Calu3 (cell line): ENCODE measurements at regions not wholly inside any gene's neighbourhood (a gene's known extent, or its start where the extent isn't known, plus 50 kb on each side); places are given as distances from the start of the nearest gene placed in this dataset.

Experiments
- BruUV-seq: library from RNA; stranded (reverse); fragments of 400-500 nt; replicated peaks from 2 replicates; lab custom pipeline; 2021; lab: Mats Ljungman, UMichigan
- CTCF ChIA-PET: fragments of 300-600 bp; sonication (Branson Sonifier 250); formaldehyde crosslinking; loops from one replicate; lab custom pipeline; 2022; ENCODE audit warnings: antibody characterized with exemption; lab: Charles Lee
- DNase-seq: peaks from one replicate; pipeline ENCODE4 v3.0.0; 2022
- H3K27ac Mint-ChIP-seq: one replicate; pipeline ENCODE4 v1.8.0; 2022; ENCODE audit warnings: mixed read lengths; ENCODE audit not compliant: unreplicated experiment
- H3K27me3 Mint-ChIP-seq: one replicate; pipeline ENCODE4 v1.8.0; 2022; ENCODE audit warnings: mixed read lengths; ENCODE audit not compliant: unreplicated experiment
- H3K36me3 Mint-ChIP-seq: one replicate; pipeline ENCODE4 v1.8.0; 2022; ENCODE audit warnings: mild to moderate bottlenecking, moderate library complexity, mixed read lengths; ENCODE audit not compliant: insufficient read depth, unreplicated experiment
- H3K4me1 Mint-ChIP-seq: one replicate; pipeline ENCODE4 v1.8.0; 2022; ENCODE audit warnings: mild to moderate bottlenecking, low read depth, mixed read lengths; ENCODE audit not compliant: unreplicated experiment
- H3K4me3 Mint-ChIP-seq: one replicate; pipeline ENCODE4 v1.8.0; 2022; ENCODE audit warnings: mild to moderate bottlenecking, low read depth, moderate library complexity, mixed read lengths; ENCODE audit not compliant: unreplicated experiment
- H3K9me3 Mint-ChIP-seq: one replicate; pipeline ENCODE4 v1.8.0; 2022; ENCODE audit warnings: low read depth, mixed read lengths; ENCODE audit not compliant: unreplicated experiment
- intact Hi-C: fragments of 100-400 bp; cut with micrococcal nuclease; formaldehyde crosslinking; loops from one replicate; pipeline ENCODE4 v1.10.0; 2022; ENCODE audit not compliant: unreplicated experiment
- TF ChIP-seq, protein P1 (sequence below): fragments of 200-600 bp; IDR thresholded peaks from one replicate; pipeline ENCODE4 v1.8.0; 2022; ENCODE audit warnings: antibody characterized with exemption; ENCODE audit not compliant: unreplicated experiment

DNA sequence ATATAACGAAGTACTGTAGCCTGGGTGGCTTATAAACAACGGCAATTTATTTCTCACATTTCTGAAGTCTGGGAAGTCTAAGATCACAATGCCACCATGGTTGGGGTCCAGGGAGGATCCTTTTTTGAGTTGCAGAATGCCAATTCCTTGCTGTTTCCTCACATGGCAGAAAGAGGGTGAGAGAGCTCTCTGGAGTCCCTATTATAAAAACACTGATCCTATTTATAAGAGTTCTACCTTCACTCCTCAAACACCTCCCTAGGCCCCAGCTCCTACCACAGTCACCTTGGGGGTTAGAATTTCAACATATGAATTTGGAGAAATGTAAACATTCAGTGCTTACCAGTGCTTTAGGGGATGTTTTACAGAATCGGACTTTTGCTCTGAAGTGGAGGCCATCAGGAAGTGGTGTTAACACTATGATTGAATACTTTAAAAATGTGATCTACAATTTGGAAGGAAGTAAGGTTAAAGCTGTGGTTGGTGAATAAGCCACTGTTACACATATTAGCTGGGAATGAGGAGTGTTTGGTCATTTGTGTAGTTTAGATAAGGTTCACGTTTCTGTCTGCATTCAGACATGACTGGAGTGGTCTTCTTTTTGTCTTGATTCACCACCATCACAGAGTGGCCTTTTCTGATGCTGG lies 79.9 kb upstream of the SPTLC3 start:
- peak overlapping the region; percentile 18 for H3K4me3 Mint-ChIP-seq
- no TSS peak for BruUV-seq
- TF ChIP-seq, protein P1, sequence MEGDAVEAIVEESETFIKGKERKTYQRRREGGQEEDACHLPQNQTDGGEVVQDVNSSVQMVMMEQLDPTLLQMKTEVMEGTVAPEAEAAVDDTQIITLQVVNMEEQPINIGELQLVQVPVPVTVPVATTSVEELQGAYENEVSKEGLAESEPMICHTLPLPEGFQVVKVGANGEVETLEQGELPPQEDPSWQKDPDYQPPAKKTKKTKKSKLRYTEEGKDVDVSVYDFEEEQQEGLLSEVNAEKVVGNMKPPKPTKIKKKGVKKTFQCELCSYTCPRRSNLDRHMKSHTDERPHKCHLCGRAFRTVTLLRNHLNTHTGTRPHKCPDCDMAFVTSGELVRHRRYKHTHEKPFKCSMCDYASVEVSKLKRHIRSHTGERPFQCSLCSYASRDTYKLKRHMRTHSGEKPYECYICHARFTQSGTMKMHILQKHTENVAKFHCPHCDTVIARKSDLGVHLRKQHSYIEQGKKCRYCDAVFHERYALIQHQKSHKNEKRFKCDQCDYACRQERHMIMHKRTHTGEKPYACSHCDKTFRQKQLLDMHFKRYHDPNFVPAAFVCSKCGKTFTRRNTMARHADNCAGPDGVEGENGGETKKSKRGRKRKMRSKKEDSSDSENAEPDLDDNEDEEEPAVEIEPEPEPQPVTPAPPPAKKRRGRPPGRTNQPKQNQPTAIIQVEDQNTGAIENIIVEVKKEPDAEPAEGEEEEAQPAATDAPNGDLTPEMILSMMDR = no peak
- H3K27ac Mint-ChIP-seq = peak overlapping the region; percentile 79
- H3K36me3 Mint-ChIP-seq = no peaks in the 10 kb centered on the region
- DNase-seq = peak; percentile 20
- no peaks in the 10 kb centered on the region for H3K9me3 Mint-ChIP-seq
- H3K4me1 Mint-ChIP-seq = peaks cover 37% of the 10 kb centered on the region
- CTCF ChIA-PET = interaction anchor here (0.7 to 1.9 kb wide), 7 partner anchors 14 to 41 kb away, joined by 3 to 8 read pairs (median 3); no protein-coding TSS in a partner anchor
- no peaks in the 10 kb centered on the region for H3K27me3 Mint-ChIP-seq
- intact Hi-C loops = no loop called here

DNA sequence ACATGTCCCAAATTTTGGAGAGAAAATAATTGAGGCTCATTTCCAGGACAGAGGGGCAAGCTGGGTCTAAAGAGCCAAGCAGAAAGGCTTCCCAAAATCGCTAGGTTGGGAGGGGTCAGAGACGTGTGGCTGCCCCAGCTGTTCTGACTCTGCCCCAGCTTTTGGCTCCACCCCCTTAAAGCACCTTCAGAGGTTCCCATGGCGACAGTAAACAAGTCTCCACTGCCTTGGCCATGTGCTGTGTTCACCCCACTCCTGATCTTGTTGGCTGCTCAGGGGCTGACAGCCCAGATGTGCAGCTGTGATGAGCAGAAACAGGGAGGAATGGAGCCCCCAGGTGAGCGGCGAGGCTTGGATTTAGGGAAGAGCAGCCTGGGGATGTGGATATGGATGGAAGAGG lies 72.8 kb upstream of the SPTLC3 start:
- H3K4me1 Mint-ChIP-seq = peaks cover 16% of the 10 kb centered on the region
- H3K27me3 Mint-ChIP-seq = no peaks in the 10 kb centered on the region
- TF ChIP-seq, protein P1 = no peak
- BruUV-seq = no TSS peak
- H3K36me3 Mint-ChIP-seq = no peaks in the 10 kb centered on the region
- no peak overlapping the region for H3K27ac Mint-ChIP-seq
- no peak overlapping the region for H3K4me3 Mint-ChIP-seq
- no peaks in the 10 kb centered on the region for H3K9me3 Mint-ChIP-seq
- intact Hi-C loops = no loop called here
- CTCF ChIA-PET = no interaction called here
- DNase-seq = no peak

DNA sequence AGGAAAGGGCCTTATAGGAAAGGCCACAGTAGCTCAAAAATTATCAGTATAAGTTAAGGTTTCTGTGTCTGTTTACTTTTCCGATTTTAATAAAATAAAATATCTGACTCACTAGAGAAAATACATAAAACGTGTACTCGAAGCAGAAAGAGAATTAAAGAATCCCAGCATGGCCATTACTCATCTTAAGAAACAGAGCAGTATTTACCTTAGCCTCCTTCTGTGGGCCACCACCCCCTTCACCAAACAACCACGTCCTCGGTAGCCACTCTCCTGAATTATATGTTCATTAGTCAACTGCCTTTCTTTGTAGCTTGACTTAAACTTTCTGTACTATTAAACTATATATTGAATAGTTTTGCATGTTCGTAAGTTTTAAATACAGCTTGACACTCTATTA lies 72.2 kb upstream of the SPTLC3 start:
- CTCF ChIA-PET = no interaction called here
- DNase-seq = no peak
- Mint-ChIP-seq H3K27me3 (no peaks in the 10 kb centered on the region), H3K9me3 (no peaks in the 10 kb centered on the region), H3K4me3 (no peak overlapping the region), H3K36me3 (no peaks in the 10 kb centered on the region), H3K4me1 (peaks cover 16% of the 10 kb centered on the region), H3K27ac (no peak overlapping the region)
- intact Hi-C loops = no loop called here
- TF ChIP-seq, protein P1 = no peak
- no TSS peak for BruUV-seq

DNA sequence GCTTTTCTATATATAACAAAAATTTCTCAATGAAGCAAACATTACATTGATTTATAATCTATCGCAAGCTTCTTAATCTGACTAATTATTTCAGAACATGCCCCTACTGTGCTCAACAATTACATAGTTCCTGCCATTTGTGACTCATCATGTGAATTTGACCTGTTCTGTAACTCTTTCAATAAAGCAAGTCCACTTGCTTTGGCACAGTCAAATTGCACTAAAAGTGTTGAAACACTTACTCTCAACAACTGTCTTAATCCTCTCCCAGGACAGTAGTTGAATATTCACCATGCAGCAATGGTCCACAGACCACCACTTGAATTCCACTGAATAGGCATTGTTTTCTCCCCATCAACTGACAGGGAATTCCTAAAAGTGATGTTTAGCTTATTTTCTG lies 67.7 kb upstream of the SPTLC3 start:
- CTCF ChIA-PET = no interaction called here
- H3K27me3 Mint-ChIP-seq = no peaks in the 10 kb centered on the region
- H3K9me3 Mint-ChIP-seq = no peaks in the 10 kb centered on the region
- TF ChIP-seq, protein P1 = no peak
- peaks cover 13% of the 10 kb centered on the region for H3K4me1 Mint-ChIP-seq
- intact Hi-C loops = no loop called here
- DNase-seq = no peak
- BruUV-seq = no TSS peak
- no peak overlapping the region for H3K27ac Mint-ChIP-seq
- H3K4me3 Mint-ChIP-seq = no peak overlapping the region
- no peaks in the 10 kb centered on the region for H3K36me3 Mint-ChIP-seq
